Inferior parietal cortex (tissue), 1 donor: ENCODE measurements at regions not wholly inside any gene's neighbourhood (a gene's known extent, or its start where the extent isn't known, plus 50 kb on each side); places are given as distances from the start of the nearest gene placed in this dataset.

Experiments
- DNase-seq: peaks from one replicate; pipeline ENCODE4 v3.0.0-alpha.2; 2016; ENCODE audit errors: extremely low spot score

DNA sequence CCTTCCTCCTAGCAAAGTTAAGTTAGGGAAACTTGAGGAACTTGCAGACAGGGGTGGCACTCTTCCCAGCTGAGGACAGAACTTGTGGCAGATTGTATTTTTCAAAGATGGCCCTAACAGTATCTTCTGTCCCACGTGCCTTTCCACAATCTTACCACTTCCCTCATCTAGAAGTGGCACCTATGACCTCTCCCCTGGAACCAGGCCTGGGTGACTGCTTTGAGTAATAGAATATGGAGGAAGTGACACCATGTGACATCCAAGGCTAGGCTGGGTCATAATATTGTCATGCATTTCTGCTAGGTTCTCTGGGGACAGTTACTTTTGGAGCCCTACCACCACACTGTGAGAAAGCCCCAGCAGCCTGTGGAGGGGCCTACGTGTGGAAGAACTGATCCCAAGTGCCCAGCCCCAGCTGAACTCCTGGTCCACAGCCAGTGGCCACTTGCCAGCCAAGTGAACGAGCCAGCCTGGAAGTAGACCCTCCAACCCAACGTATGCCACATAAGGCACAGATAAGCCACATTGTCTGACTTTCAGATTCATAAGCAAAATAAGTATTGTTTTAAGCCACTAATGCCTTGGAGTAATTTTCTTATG is 193.7 kb downstream of the PTPN20 start:
- DNase-seq: no peak

DNA sequence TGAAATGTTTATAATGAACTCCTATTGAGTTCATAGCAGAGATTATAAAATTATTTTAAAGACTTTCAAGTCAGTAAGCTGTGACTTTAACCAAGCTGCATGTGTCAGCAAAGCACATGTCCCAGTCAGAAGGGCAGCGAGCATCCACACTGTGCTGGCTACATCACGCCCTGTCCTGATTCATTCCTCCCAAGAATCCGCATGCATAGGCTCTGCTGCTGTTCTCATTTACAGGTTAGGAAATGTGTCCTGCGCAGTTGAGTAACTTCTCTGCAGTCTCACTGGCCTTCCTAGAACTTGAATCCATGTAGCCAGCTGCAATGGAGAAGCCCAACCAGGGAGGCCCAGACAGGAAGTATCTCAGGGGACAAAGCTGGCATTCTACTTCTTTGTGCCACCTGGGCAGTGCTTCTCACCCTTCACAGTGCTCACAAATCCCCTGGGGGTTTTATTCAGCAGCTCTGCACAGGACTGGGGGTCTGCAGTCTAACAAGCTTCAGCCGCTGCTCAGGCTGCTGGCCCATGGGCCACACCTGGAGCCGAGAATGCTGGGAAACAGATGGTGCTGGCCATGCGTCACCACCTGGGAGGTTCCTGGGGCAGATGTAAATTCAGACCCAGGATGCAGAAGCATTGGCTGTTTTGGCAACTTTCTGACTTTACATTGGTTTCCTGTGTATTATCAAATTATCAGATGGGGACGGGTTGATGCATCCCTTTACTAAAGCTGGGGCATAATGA is 192.8 kb upstream of the GDF10 start:
- DNase-seq: no peak

DNA sequence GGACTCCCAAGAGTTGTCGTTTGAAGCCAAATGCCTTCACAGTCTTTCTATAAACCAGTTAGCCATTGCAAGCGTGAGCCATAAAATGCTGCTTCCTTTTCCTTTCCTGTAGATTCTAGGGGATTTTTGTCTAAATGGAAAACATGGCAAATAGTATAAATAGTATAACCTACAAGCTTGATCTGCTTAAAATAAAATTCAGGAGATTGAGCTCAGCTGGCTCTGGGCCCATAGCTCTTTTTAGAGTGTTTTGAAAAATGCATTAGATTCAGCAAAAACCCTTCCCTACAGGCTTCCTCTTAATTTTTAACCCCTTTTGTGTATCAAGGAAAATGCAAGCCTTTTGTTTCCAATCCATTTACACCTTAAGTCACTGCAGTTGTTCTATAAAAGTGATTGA is 190.1 kb upstream of the GDF10 start:
- no peak for DNase-seq

DNA sequence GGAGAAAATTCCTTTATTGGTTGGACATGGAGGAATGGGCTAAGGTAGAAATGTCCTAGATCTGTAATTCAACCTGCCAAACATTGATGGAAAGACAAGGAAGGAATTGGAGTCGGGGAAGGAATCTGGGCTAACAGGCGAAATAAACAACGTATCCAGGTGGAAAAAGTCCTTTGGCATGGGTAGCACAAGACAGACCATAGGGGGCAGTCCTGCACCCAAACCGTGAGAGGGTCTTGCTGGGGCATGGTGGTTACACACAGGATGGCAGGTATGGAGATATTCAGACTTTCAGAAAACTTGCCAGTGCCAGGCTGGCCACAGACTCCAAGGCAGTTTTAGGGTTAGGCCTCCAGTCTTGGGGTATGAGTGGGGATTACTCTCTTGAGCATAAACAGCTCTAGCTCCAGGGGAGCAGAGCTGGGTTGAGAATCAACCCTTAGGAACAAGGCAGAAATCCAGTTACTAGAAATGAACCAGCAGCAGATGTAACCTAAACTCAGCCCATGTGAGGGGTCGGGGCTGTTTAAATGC is 188.6 kb upstream of the GDF10 start:
- no peak for DNase-seq

DNA sequence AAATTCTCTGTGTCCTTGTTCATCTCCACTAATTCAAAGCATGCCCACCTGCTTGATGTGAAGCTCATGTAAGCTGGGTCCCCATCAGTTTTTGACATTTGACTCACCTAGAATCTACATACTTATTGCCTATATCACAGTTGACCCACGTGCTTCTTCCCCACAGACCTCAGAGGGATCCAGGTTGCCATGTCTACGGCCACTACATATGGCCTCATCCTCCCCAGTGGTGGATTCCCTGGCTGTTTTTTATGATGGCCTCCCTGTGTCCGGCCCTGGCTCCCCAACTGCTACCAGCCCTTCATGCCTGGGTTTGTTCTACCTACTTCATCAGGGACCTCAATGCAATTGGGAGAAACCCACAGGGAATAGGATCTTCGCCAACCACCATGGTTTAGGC is 187.4 kb upstream of the GDF10 start:
- no peak for DNase-seq

DNA sequence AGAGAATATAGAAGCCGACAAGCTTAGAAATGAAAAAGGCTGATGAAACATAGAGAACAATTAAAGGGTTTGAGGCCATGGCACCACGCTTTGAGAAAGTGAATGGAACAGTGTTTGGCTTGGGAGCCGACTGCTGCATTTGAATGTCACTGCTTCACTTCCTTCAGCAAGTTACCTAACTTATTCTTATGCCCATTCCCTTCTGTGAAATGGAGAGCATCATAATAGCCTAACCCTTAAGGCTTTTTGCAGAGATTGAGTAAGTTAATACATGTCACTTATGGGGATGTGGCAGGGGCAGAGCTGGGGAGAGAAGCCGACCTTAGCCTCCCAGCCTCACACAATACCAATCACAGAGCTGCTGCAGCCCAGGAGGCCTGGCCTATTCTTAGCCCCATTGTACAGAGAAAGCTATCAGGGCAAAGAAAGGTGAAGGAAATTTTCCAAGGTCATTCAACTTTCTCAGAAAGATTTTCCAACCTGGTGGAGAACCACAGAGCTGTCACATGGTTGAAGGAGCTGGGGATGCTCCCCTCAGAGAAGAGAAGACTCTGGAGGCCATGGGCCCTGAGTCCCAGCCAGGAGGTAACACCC is 186.0 kb upstream of the GDF10 start:
- no peak for DNase-seq

DNA sequence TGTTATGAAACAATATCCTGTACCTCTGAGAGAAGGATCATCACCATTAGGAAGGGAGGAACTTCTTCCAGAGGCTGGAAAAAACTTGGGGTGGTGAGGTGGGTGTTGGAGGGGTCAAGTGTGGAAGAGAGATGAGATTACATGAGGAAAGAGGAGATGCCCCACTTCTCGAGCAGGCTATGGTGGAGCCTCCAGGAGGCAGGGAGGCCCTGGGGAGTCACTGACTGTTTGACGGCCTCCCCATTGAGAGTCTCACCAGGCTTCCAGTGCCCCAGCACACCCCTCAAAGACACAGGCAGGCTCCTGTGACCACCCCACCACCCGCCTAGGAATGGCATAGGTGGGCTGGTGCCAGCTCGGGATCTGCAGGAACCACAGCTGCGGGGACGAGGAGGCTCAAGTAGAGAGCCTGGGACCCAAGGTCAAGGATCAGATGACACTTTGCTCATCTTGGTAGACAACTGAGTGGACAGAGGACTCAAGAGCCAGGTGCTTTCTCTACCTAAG is 185.3 kb upstream of the GDF10 start:
- DNase-seq: no peak

DNA sequence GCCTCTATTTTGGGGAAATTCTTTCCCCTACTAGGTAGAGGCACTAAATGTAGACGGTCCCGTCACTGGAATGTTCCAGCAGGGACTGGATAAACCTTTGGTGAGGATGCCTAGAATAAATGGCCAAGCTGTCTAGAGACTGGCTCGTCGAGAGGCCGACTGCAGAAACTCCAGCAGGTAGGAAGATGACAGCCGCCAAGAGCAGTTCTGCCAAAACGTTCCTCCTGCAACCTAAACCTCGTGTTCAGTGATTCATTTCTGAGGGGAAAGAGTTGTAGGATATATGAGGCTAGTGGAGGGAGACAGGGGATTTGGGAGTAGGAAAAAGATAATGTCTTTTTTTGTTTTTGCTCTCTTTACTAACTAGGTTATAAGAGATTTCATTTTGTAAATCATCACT is 184.7 kb upstream of the GDF10 start:
- no peak for DNase-seq

DNA sequence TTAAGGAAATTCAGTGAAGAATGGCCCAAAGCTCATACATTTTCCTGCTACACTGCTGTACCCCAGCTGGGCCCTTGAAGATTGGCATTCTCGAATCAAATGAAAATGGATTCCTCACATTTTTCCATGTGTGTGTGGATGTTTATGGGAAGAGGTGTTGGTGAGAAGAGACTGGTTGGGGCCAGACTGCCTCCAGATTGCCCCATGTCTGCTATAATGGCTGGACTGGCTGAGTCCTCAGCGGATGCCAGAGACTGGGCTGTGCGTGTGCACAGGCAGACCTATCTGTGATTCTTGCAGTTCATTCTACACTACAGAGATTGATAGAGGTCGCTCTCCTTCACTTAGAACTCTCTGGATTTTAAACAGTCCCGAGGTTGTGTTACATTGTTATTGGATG is 183.6 kb upstream of the GDF10 start:
- no peak for DNase-seq

DNA sequence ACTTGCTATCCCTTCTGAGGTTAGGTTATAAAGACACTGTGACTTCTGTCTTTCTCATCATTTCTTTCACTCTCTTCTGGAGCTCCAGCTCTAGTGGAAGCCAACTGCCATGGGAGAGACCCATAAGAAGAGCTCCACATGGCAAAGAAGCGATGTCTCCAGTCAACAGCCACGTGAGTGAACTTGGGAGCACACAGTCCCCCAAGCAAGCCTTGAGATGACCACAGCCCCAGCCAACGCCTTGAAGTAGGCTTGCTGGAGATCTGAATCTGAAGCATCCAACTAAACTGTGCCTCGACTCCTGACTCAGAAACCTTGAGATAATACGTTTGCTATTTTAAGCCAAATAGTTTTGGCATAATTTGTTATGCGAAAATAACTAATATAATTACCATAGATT is 181.7 kb upstream of the GDF10 start:
- no peak for DNase-seq

DNA sequence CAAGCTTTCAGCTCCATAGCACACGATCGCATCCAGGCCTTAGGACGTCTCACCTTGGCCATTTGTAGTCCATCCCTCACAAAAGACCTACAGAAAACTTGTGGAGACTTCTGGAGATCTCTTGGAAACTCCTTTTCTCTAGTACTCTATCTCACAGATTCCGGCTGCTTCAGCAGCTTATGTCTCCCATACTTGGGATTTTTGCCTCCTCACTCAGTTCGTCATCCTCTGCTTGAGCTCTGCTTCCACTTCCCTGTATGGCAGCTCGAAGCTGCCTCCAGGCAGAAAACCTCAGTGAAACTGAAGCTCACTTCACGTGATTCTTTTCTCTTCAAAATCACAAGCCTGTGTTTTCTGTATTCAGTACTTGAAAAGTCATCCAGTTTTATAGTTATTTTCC is 178.7 kb upstream of the GDF10 start:
- DNase-seq: no peak

DNA sequence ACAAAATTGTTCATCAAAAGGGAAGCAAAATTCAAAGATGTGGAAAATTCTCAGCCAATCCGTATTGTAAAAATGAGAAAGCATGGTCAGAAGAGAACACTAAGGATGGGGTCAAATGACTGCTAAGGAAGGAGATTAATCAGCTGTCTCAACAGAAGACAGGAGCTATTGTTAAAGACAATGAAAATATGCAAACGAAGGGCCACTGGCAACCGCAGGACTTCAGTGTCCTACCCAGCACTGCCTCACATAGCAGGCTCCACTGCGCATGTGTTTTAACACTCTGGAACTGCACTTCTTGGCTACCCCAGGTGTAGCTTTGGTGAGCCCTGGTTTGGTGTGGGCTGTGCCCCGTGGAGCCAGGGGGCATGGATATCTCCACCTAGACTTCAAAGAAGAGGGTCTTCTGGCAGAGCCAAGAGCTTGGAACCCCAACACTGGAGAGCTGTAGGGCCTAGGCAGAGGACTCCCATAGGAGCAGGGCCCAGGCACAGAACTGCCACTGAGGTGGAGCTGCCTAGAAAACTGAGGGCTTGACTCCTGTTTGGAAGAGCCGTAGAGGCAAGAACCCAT is 176.2 kb upstream of the GDF10 start:
- DNase-seq: no peak

DNA sequence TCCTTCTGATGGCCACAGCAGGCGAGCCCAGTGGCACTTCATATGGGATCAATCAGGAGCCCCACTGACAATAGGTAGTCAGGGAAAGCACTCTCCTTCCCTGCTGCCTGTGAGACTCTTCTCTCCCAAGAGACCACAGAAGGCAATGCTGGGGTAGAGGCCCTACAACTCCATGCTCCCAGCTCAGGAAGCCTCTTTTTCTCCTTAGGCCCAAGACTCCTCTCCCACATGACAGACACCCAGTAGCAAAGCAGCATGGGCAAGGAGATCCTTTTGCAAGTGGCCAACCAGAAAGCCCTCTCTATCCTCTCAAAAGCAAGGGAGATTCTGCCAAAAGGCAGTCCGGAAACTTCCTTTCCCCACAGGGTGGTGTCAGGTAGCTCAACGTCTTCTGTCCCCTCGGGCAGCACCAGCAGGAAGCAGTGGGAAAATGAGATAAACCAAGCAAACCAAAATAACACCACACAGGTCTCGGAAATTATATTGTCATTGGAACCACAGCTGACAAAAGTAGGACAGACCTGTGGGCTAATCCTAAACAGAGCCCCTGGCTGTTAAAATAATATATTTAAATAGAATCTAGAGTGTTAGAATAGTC is 172.7 kb upstream of the GDF10 start:
- DNase-seq: no peak

DNA sequence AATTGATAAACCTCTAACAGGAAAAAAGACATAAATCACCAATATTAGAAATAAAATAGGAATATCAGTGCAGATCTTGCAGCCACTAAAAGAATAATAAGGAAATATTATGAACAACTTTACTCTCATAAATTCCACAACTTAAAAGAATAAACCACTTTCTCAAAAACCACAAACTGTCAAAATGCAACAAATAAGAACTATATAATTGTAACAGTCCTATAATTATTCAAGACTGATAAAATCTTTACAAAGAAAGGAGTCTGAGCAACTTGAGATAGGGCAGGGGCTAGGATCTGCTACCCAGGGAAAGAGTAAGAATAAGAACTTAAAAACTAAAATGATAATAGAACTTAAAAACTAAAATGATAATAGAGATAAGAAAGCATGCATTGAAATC is 169.5 kb upstream of the GDF10 start:
- no peak for DNase-seq

DNA sequence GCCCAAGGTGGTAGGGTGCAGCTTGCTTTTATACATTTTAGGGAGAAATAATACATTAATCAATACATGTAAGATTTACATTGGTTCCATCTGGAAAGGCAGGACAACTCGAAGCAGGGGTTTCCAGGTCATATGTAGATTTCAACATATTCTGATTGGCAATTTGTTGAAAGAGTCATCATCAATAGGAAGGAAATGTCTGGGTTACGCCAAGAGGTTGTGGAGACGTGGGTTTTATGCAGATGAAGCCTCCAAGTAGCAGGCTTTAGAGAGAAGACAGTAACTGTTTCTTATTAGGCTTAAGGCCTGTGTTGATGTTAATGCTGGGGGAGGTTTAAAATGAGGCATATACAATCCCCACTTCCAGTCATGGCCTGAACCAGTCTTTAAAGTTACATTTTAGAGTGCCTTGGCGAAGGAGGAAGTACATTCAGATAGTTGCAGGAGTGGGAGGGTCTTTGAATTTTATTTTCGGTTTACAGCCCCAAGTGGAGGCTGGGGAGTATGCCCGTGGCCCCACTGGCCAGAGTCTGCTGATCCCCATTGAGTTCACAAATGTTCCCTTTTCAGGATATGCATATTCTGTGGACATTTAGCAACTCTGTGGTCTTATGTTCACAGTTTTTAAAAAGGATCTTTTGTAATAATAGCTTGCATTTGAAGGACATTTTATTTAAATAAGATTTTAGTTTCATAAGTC is 166.0 kb upstream of the GDF10 start:
- DNase-seq: no peak

DNA sequence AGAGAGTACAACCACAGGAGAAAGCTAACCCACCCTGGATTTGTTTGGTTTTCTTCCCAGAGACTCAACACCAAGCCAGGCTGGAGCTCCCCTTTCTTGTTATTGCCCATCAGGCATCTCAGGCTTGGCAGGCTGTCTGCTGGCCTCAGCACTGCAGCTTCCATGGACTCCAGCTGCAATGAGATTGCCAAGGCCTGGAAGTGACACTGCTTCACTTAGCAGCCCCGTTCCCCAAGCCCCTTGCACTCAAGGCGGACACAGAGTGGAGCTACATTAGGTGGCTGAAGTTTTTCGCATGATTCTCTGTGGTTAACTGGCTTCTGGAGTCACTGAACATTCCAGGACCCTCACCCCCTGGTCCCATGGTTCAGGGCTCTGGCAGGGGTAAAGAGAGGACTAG is 163.1 kb upstream of the GDF10 start:
- no peak for DNase-seq

DNA sequence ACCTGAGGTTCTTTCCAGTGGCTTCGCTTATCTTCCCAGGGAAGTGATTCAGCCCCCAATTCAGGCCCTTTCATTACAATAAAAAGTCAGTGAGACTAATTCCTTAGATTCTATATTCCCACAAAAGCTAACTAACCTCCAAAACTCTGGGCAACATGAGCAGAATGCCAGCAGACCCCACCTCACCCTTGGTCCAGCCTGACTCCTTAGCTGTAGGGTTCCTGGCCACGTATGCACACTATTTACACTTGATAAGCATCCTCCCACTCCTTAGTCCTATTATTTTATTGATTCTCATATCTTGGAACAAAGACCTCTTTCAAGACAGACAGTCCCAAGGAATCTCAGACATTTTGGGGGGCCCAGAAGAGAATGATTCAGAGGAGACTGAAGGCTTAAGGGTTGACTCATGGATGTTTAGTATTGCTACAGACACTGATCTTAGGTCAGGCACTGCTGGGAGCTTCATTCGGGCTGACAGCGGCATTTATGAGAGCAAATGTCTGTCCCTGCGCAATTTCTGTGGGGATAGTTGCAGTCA is 162.6 kb upstream of the GDF10 start:
- no peak for DNase-seq

DNA sequence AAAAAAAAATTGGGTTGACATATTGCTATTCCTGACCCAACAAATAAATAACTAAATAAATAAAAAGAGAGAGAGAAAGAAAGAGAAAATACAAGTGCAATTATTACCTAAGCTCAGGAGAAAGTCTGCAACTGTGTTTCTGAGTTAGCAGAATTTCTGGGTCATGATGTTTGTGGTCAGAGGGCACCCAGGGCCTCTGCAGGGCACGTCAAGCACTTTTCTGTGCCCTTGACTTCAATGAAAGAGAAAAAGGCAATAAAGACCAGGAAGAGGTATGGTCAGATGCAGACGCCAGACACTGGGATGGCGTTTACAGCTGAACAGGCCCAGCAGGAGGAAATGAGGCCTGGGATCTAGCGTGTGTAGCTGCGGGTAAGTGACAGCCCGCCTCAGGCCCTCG is 160.9 kb upstream of the GDF10 start:
- DNase-seq: no peak

DNA sequence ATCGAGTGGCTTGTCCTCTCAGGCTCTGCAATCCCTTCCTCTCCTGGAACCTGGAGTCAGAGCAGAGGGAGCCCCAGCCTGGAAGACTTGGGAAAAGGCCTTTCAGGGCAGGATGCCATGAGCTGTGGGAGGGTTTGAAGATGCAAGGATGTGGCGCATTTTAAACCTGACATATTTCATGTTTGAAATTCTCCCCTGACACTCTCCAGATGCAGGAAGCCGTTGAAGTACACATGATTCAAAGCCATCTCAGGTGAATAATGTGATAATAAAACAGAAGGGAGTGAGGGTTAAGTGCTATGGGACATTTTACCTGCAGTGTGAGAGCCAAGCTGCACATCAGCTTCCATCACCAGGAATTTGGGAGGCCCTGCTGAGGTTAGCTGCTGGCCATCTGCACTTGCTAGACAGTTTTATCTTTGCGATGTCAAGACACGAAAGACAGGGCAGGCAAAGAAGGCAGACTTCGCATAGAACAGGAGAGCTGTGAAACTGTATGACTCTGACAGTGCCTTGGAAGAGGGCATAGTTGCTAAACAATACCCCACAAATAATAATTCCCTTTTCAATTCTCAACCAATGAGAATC is 159.1 kb upstream of the GDF10 start:
- DNase-seq: no peak

DNA sequence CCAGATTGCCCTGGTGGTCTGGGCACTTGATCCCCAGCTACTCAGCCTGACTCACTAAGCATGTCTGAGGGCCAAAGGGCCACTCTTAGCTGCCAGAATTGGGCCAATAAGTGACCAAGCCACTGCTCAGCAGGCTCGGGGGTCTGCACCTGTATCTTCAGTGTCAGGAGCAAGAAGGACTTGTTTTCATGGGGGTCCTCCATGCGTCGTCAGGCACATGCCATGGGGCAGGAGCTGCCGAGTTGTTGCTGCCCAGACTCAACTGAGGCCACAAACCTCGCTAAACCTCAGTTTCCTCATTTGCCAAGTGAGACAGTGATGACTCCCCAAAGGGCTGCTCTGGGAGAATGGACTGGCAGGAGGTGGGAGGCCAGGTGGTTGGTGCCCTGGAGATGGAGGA is 158.6 kb upstream of the GDF10 start:
- no peak for DNase-seq

DNA sequence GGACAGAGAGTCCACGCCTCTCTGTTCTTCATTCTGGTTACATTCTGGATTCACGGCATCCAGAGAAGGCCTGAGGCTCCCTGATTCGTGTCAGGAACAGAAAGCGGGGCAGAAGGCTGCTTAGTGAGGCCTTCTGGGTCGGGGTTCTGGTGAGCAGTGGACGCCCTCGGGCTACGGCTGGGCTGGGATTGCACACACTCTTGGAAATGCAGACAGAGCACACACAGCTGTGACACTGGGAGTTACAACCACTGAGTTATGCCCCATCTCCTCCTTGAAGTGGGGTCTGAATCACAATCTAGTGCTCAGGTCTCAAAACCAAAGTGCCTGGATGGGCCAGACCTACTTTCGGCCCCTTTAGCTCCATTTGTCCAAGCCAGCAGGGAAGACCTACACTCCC is 156.9 kb upstream of the GDF10 start:
- no peak for DNase-seq
